Memory B cell (primary cell): ENCODE measurements at regions not wholly inside any gene's neighbourhood (a gene's known extent, or its start where the extent isn't known, plus 50 kb on each side); places are given as distances from the start of the nearest gene placed in this dataset.

Experiments
- ATAC-seq: fragments of 150-1000 bp; cut with Tn5 transposase; 2 replicates; pipeline ENCODE4 v1.10.0; 2021; ENCODE audit warnings: low read depth, mild to moderate bottlenecking, moderate library complexity
- DNase-seq, 2 donors: peaks; one replicate each; pipeline ENCODE4 v3.0.0; 2022; ENCODE audit warnings: low spot score in 2 of 2
- H3K27ac Mint-ChIP-seq: one replicate; pipeline ENCODE4 v1.8.0; 2022; ENCODE audit warnings: mild to moderate bottlenecking, moderate library complexity, mixed read lengths
- H3K27me3 Mint-ChIP-seq: one replicate; pipeline ENCODE4 v1.8.0; 2022; ENCODE audit warnings: mixed read lengths
- H3K36me3 Mint-ChIP-seq: one replicate; pipeline ENCODE4 v1.8.0; 2022; ENCODE audit warnings: mild to moderate bottlenecking, mixed read lengths
- H3K4me1 Mint-ChIP-seq: one replicate; pipeline ENCODE4 v1.8.0; 2022; ENCODE audit warnings: mixed read lengths
- H3K4me3 Mint-ChIP-seq: one replicate; pipeline ENCODE4 v1.8.0; 2022; ENCODE audit warnings: mild to moderate bottlenecking, moderate library complexity, mixed read lengths
- H3K9me3 Mint-ChIP-seq: one replicate; pipeline ENCODE4 v1.8.0; 2022; ENCODE audit warnings: mixed read lengths

GRCh38 chr18:78034755-78035154 is 785.1 kb downstream of the GALR1 start:
- ATAC-seq (no peak), DNase-seq (no peak)
- H3K4me3 Mint-ChIP-seq, result no peak overlapping the region
- peaks cover 3% of the 10 kb centered on the region for H3K27me3 Mint-ChIP-seq
- H3K36me3 Mint-ChIP-seq, result no peaks in the 10 kb centered on the region
- H3K27ac Mint-ChIP-seq, result no peak overlapping the region
- H3K9me3 Mint-ChIP-seq, result peaks cover 10% of the 10 kb centered on the region
- H3K4me1 Mint-ChIP-seq, result no peaks in the 10 kb centered on the region

- H3K36me3 Mint-ChIP-seq, result peaks cover 1% of the 10 kb centered on the region
- no peak for DNase-seq
Measured at GRCh38 chr18:78041218-78041617, 791.6 kb downstream of the GALR1 start.

GRCh38 chr18:78046631-78047030 is 797.0 kb downstream of the GALR1 start:
- Mint-ChIP-seq H3K4me1 (no peaks in the 10 kb centered on the region), H3K36me3 (no peaks in the 10 kb centered on the region), H3K9me3 (peaks cover 2% of the 10 kb centered on the region), H3K27ac (no peak overlapping the region), H3K4me3 (no peak overlapping the region), H3K27me3 (peaks cover under 1% of the 10 kb centered on the region)
- no peak for DNase-seq
- ATAC-seq, result no peak

More at GRCh38 chr18:78041218-78041617, 791.6 kb downstream of the GALR1 start:
- no peak for ATAC-seq
- no peaks in the 10 kb centered on the region for H3K4me1 Mint-ChIP-seq
- no peak overlapping the region for H3K27ac Mint-ChIP-seq
- H3K9me3 Mint-ChIP-seq, result peaks cover 17% of the 10 kb centered on the region
- no peak overlapping the region for H3K4me3 Mint-ChIP-seq
- no peaks in the 10 kb centered on the region for H3K27me3 Mint-ChIP-seq

- H3K27ac Mint-ChIP-seq, result no peak overlapping the region
- no peaks in the 10 kb centered on the region for H3K36me3 Mint-ChIP-seq
- peaks cover 2% of the 10 kb centered on the region for H3K27me3 Mint-ChIP-seq
- H3K4me1 Mint-ChIP-seq, result no peaks in the 10 kb centered on the region
- DNase-seq, result no peak
- no peak for ATAC-seq
- no peak overlapping the region for H3K4me3 Mint-ChIP-seq
- peaks cover 1% of the 10 kb centered on the region for H3K9me3 Mint-ChIP-seq
Measured at GRCh38 chr18:78049281-78049680, 799.6 kb downstream of the GALR1 start.

GRCh38 chr18:78054801-78055200 is 805.2 kb downstream of the GALR1 start:
- no peaks in the 10 kb centered on the region for H3K36me3 Mint-ChIP-seq
- H3K4me3 Mint-ChIP-seq, result no peak overlapping the region
- DNase-seq (no peak), ATAC-seq (no peak)
- H3K4me1 Mint-ChIP-seq, result no peaks in the 10 kb centered on the region
- H3K27ac Mint-ChIP-seq, result no peak overlapping the region
- peaks cover 4% of the 10 kb centered on the region for H3K9me3 Mint-ChIP-seq
- peaks cover 2% of the 10 kb centered on the region for H3K27me3 Mint-ChIP-seq

- no peak overlapping the region for H3K27ac Mint-ChIP-seq
- peaks cover 2% of the 10 kb centered on the region for H3K27me3 Mint-ChIP-seq
- no peaks in the 10 kb centered on the region for H3K4me1 Mint-ChIP-seq
- no peaks in the 10 kb centered on the region for H3K36me3 Mint-ChIP-seq
- peaks cover 4% of the 10 kb centered on the region for H3K9me3 Mint-ChIP-seq
- H3K4me3 Mint-ChIP-seq, result no peak overlapping the region
- DNase-seq (no peak), ATAC-seq (no peak)
Measured at GRCh38 chr18:78056011-78056410, 806.4 kb downstream of the GALR1 start.

GRCh38 chr18:78069784-78070664 is 820.4 kb downstream of the GALR1 start:
- no peaks in the 10 kb centered on the region for H3K9me3 Mint-ChIP-seq
- H3K27me3 Mint-ChIP-seq, result no peaks in the 10 kb centered on the region
- no peak for ATAC-seq
- DNase-seq, result no peak
- no peaks in the 10 kb centered on the region for H3K36me3 Mint-ChIP-seq
- no peaks in the 10 kb centered on the region for H3K4me1 Mint-ChIP-seq
- H3K4me3 Mint-ChIP-seq, result no peak overlapping the region
- no peak overlapping the region for H3K27ac Mint-ChIP-seq

GRCh38 chr18:78071166-78071710 is 821.6 kb downstream of the GALR1 start:
- no peaks in the 10 kb centered on the region for H3K9me3 Mint-ChIP-seq
- ATAC-seq, result no peak
- no peaks in the 10 kb centered on the region for H3K4me1 Mint-ChIP-seq
- no peak overlapping the region for H3K4me3 Mint-ChIP-seq
- no peak overlapping the region for H3K27ac Mint-ChIP-seq
- no peaks in the 10 kb centered on the region for H3K36me3 Mint-ChIP-seq
- no peak for DNase-seq
- H3K27me3 Mint-ChIP-seq, result no peaks in the 10 kb centered on the region

- Mint-ChIP-seq H3K9me3 (no peaks in the 10 kb centered on the region), H3K36me3 (no peaks in the 10 kb centered on the region), H3K4me1 (no peaks in the 10 kb centered on the region), H3K27ac (no peak overlapping the region), H3K4me3 (no peak overlapping the region), H3K27me3 (no peaks in the 10 kb centered on the region)
- DNase-seq (no peak), ATAC-seq (no peak)
Measured at GRCh38 chr18:78071776-78072175, 822.1 kb downstream of the GALR1 start.

- Mint-ChIP-seq H3K36me3 (no peaks in the 10 kb centered on the region), H3K9me3 (no peaks in the 10 kb centered on the region), H3K27ac (no peak overlapping the region), H3K27me3 (no peaks in the 10 kb centered on the region), H3K4me3 (no peak overlapping the region), H3K4me1 (no peaks in the 10 kb centered on the region)
- DNase-seq (no peak), ATAC-seq (no peak)
Measured at GRCh38 chr18:78072375-78072774, 822.7 kb downstream of the GALR1 start.

- no peak for ATAC-seq
Measured at GRCh38 chr18:78073275-78073674, 823.6 kb downstream of the GALR1 start.

GRCh38 chr18:78074400-78075020 is 824.9 kb downstream of the GALR1 start:
- Mint-ChIP-seq H3K9me3 (no peaks in the 10 kb centered on the region), H3K27me3 (no peaks in the 10 kb centered on the region), H3K4me1 (no peaks in the 10 kb centered on the region), H3K36me3 (no peaks in the 10 kb centered on the region), H3K4me3 (no peak overlapping the region), H3K27ac (no peak overlapping the region)
- no peak for ATAC-seq
- DNase-seq, result no peak

More at GRCh38 chr18:78073275-78073674, 823.6 kb downstream of the GALR1 start:
- Mint-ChIP-seq H3K27ac (no peak overlapping the region), H3K9me3 (no peaks in the 10 kb centered on the region), H3K4me1 (no peaks in the 10 kb centered on the region), H3K4me3 (no peak overlapping the region), H3K27me3 (no peaks in the 10 kb centered on the region), H3K36me3 (no peaks in the 10 kb centered on the region)
- no peak for DNase-seq

GRCh38 chr18:78080081-78080480 is 830.4 kb downstream of the GALR1 start:
- no peak for ATAC-seq
- Mint-ChIP-seq H3K4me1 (no peaks in the 10 kb centered on the region), H3K36me3 (no peaks in the 10 kb centered on the region), H3K27me3 (no peaks in the 10 kb centered on the region), H3K4me3 (no peak overlapping the region), H3K9me3 (no peaks in the 10 kb centered on the region), H3K27ac (no peak overlapping the region)
- DNase-seq, result no peak

- DNase-seq (no peak), ATAC-seq (no peak)
- H3K4me1 Mint-ChIP-seq, result no peaks in the 10 kb centered on the region
Measured at GRCh38 chr18:78080761-78081160, 831.1 kb downstream of the GALR1 start.

More at GRCh38 chr18:78080761-78081160, 831.1 kb downstream of the GALR1 start:
- no peak overlapping the region for H3K4me3 Mint-ChIP-seq
- H3K9me3 Mint-ChIP-seq, result no peaks in the 10 kb centered on the region
- H3K27ac Mint-ChIP-seq, result no peak overlapping the region
- H3K36me3 Mint-ChIP-seq, result no peaks in the 10 kb centered on the region
- H3K27me3 Mint-ChIP-seq, result no peaks in the 10 kb centered on the region
